HG03378 (cell line): ENCODE measurements at regions not wholly inside any gene's neighbourhood (a gene's known extent, or its start where the extent isn't known, plus 50 kb on each side); places are given as distances from the start of the nearest gene placed in this dataset.
A peak's percentile ranks its signal among the peaks of the same experiment; 100 is the strongest.

Experiments
- ATAC-seq: cut with Tn5 transposase; IDR thresholded peaks from one replicate; pipeline ENCODE4 v1.9.1; 2021; ENCODE audit warnings: mild to moderate bottlenecking, moderate library complexity; ENCODE audit not compliant: unreplicated experiment

GRCh38 chr3:102078401-102078800, 229.1 kb downstream of the NFKBIZ start:
- ATAC-seq, result no peak

- ATAC-seq, result no peak
These were observed 229.8 kb downstream of the NFKBIZ start for GRCh38 chr3:102078854-102079808.

GRCh38 chr3:102079809-102080197, 230.5 kb downstream of the NFKBIZ start:
- no peak for ATAC-seq

GRCh38 chr3:102081572-102082289, 232.4 kb downstream of the NFKBIZ start:
- ATAC-seq, result no peak

- no peak for ATAC-seq
These were observed 234.2 kb downstream of the NFKBIZ start for GRCh38 chr3:102083473-102083872.

- ATAC-seq, result no peak
These were observed 234.7 kb downstream of the NFKBIZ start for GRCh38 chr3:102084006-102084405.

- ATAC-seq, result no peak
These were observed 235.4 kb downstream of the NFKBIZ start for GRCh38 chr3:102084704-102085103.

GRCh38 chr3:102085431-102086176, 236.3 kb downstream of the NFKBIZ start:
- no peak for ATAC-seq

GRCh38 chr3:102087236-102087635, 237.9 kb downstream of the NFKBIZ start:
- ATAC-seq, result no peak

- no peak for ATAC-seq
These were observed 239.9 kb downstream of the NFKBIZ start for GRCh38 chr3:102089239-102089638.

GRCh38 chr3:102089904-102090720, 240.8 kb downstream of the NFKBIZ start:
- ATAC-seq, result no peak

- no peak for ATAC-seq
These were observed 241.4 kb downstream of the NFKBIZ start for GRCh38 chr3:102090721-102091045.

- ATAC-seq, result no peak
These were observed 242.0 kb downstream of the NFKBIZ start for GRCh38 chr3:102091358-102091757.

GRCh38 chr3:102092617-102093466, 243.5 kb downstream of the NFKBIZ start:
- ATAC-seq, result peak; percentile 49

GRCh38 chr3:102094506-102094905, 245.2 kb downstream of the NFKBIZ start:
- ATAC-seq, result no peak

GRCh38 chr3:102095383-102095782, 246.1 kb downstream of the NFKBIZ start:
- no peak for ATAC-seq

- no peak for ATAC-seq
These were observed 246.8 kb downstream of the NFKBIZ start for GRCh38 chr3:102096066-102096465.

- no peak for ATAC-seq
These were observed 249.0 kb downstream of the NFKBIZ start for GRCh38 chr3:102098130-102098885.

GRCh38 chr3:102099913-102100312, 250.6 kb downstream of the NFKBIZ start:
- no peak for ATAC-seq
